ENCODE measurements at regions not wholly inside any gene's neighbourhood (a gene's known extent, or its start where the extent isn't known, plus 50 kb on each side); places are given as distances from the start of the nearest gene placed in this dataset.

- H3K4me1 ChIP-seq (ENCODE audit: control insufficient read depth, extremely low read depth, insufficient read depth, low read length): no peaks in the 10 kb centered on the region
- TF ChIP-seq EZH2 (IDR thresholded peaks at IDR 0.05; ENCODE audit: borderline replicate concordance, low read depth, low read length, severe bottlenecking) (no peak), FOS (IDR thresholded peaks at IDR 0.05; ENCODE audit: borderline replicate concordance, insufficient read depth, low read length) (no peak), POLR2AphosphoS5 (IDR thresholded peaks at IDR 0.05; ENCODE audit: insufficient read depth, low read depth, low read length) (no peak), GATA2 (IDR thresholded peaks at IDR 0.05; ENCODE audit: insufficient read depth, insufficient read length, low read depth, low read length) (no peak), JUN (IDR thresholded peaks at IDR 0.05; ENCODE audit: borderline replicate concordance, insufficient read depth, insufficient read length, low read depth) (no peak), MYC (IDR thresholded peaks at IDR 0.05; ENCODE audit: low read depth, low read length) (no peak), CTCF (IDR thresholded peaks at IDR 0.05; ENCODE audit: extremely low read depth in 1 of 2, insufficient read depth in 1 of 2, low read depth in 1 of 2, low read length in 2 of 2) (no peak), MAX (IDR thresholded peaks at IDR 0.05; ENCODE audit: insufficient read depth, insufficient read length) (no peak), POLR2A (IDR thresholded peaks at IDR 0.05; ENCODE audit: low read depth, low read length) (no peak)
- FAIRE-seq: no peak
- no peaks in the 10 kb centered on the region for H3K79me2 ChIP-seq (ENCODE audit: control insufficient read depth, insufficient read depth, low read length)
- no peak overlapping the region for H3K9ac ChIP-seq (replicated peaks; ENCODE audit: extremely low read depth, insufficient read depth, low read length)
- no peaks in the 10 kb centered on the region for H3K27me3 ChIP-seq (ENCODE audit: control insufficient read depth in 2 of 2, insufficient read depth in 2 of 2, low read length in 2 of 2)
- no peak overlapping the region for H2AFZ ChIP-seq (ENCODE audit: low read depth, low read length)
- dilution Hi-C loops (cut with MboI; ENCODE audit: extremely low pct_ligation_motif_present, low sequenced_read_pairs): no loop called here
- no peaks in the 10 kb centered on the region for H4K20me1 ChIP-seq (replicated peaks; ENCODE audit: control insufficient read depth, extremely low read depth, insufficient read depth, low read length)
- no peak overlapping the region for H3K4me3 ChIP-seq (replicated peaks in 1 of 3; ENCODE audit: insufficient read depth in 1 of 3, low read depth in 1 of 3, low read length in 3 of 3)
- intact Hi-C loops (cut with micrococcal nuclease): no loop called here
- BruUV-seq (replicated peaks): no TSS peak
- ChIA-PET CTCF (no interaction called here), POLR2A (no interaction called here)
- H3K4me2 ChIP-seq (ENCODE audit: insufficient read depth, low read length): no peak overlapping the region
- no peak for DNase-seq (ENCODE audit: low read depth, low spot score)
- no peaks in the 10 kb centered on the region for H3K9me3 ChIP-seq (replicated peaks; ENCODE audit: control insufficient read depth, insufficient read depth, low read length)
- H3K27ac ChIP-seq (ENCODE audit: insufficient read depth, low read depth, low read length): no peak overlapping the region
- H3K36me3 ChIP-seq (ENCODE audit: control insufficient read depth in 2 of 2, extremely low read depth in 1 of 2, insufficient read depth in 2 of 2, low read length in 2 of 2): no peaks in the 10 kb centered on the region
- H3K9me1 ChIP-seq (replicated peaks; ENCODE audit: control insufficient read depth, extremely low read depth, insufficient read depth, low read length): no peaks in the 10 kb centered on the region
Measured at GRCh38 chr11:11220786-11221185, 132.3 kb downstream of the CSNK2A3 start.
